HG03280 (cell line): ENCODE measurements at regions not wholly inside any gene's neighbourhood (a gene's known extent, or its start where the extent isn't known, plus 50 kb on each side); places are given as distances from the start of the nearest gene placed in this dataset.

Experiments
- ATAC-seq: cut with Tn5 transposase; IDR thresholded peaks from one replicate; pipeline ENCODE4 v1.9.1; 2021; ENCODE audit warnings: mild to moderate bottlenecking, moderate library complexity; ENCODE audit not compliant: unreplicated experiment

GRCh38 chr12:88413646-88414045, 166.6 kb downstream of the KITLG start:
- no peak for ATAC-seq

GRCh38 chr12:88416155-88416554, 164.1 kb downstream of the KITLG start:
- no peak for ATAC-seq

- ATAC-seq = no peak
Observed at GRCh38 chr12:88416786-88417185, 163.5 kb downstream of the KITLG start.

DNA sequence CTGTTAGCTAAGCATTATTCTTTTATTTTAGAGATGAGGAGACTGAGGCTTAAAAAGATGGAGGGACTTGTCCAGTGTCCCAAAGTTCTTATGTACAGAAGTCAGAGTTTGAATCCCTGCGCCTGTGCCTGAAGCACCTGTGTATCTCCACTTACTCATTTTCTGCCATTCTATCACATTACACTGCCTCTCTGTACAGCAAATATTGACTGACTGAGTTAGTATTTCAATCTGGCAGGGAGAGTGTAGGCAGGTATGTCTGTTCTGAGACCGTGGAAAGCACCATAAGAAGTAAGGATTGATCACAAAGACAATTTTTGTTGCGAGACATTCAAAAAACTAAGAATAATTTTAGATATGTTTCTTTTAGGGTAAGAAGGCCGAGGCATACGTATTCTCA, 162.7 kb downstream of the KITLG start:
- ATAC-seq = no peak

DNA sequence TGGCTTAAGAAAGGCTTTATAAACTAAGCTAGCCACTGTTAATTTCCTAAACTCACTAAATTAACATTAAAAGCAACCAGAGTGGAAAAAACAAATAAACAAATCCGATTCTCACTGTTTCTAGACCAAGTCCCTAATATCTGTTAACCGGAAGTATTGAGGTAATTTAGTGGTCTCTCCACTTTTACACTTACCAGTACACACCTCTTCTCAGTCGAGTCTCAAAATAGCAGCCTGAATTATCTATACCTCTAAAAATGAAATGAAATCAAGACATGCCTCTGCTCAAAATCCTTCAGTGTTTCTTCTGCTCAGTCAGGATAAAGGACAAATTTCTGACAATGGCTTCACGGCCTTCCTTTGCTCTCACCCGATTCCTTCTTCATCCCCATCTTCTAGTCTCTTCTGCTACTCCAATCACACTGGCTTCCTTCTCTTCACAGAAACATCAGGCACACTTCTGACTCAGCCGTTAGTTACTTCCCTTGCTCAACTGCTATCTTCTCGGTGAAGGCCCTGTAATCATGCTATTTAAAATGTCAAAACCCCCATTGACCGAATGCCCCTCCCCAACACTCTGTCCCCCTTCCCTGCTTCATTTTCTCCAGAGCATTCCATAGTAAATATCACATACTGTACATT, 161.3 kb downstream of the KITLG start:
- no peak for ATAC-seq

GRCh38 chr12:88419794-88420193, 160.5 kb downstream of the KITLG start:
- no peak for ATAC-seq

- ATAC-seq = no peak
Observed at GRCh38 chr12:88420457-88420856, 159.8 kb downstream of the KITLG start.

DNA sequence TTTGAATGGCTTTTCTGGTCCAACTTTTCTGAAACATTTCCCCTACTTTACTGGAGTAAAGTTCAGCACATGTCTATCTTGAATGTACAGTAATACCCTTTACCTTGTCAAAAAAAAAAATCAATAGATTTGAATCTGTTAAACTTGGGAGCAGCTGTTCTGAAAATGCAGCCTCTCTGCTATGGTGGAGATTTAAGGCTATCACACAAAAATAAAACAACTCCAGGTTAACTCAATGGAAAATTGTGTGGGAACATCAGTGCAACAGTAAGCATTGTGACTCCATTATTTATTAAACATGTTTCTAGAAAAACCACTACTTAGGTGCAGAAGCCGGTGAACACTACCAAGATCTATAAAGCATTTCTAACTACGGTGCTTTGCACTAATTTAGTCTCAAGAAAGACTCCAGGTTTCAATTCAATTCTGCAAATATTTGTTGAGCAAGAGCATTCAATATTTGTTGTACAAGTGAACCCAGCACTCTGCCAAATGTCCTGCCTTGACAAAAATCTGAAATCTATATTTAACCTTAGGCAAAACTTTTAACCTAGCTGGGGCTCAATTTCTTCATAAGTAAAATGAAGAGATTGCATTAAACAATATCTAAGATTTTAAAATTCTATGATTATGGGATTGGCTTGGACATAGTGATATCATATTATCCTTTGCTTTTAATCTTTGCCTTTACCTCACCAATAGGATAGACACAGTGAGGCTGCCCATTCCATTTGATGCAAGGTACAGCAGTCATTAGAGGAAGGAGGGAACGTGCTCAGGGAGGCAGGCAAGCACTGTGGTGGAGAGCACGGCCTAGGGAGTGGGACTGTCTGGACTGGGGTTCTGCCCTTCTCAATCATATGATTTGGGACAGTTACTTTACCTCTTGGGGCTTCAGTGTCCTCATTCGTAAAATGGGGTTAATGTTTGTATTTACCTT, 155.2 kb downstream of the KITLG start:
- no peak for ATAC-seq

- no peak for ATAC-seq
Observed at GRCh38 chr12:88428350-88428749, 151.9 kb downstream of the KITLG start.

- no peak for ATAC-seq
Observed at GRCh38 chr12:88431246-88431645, 149.0 kb downstream of the KITLG start.

DNA sequence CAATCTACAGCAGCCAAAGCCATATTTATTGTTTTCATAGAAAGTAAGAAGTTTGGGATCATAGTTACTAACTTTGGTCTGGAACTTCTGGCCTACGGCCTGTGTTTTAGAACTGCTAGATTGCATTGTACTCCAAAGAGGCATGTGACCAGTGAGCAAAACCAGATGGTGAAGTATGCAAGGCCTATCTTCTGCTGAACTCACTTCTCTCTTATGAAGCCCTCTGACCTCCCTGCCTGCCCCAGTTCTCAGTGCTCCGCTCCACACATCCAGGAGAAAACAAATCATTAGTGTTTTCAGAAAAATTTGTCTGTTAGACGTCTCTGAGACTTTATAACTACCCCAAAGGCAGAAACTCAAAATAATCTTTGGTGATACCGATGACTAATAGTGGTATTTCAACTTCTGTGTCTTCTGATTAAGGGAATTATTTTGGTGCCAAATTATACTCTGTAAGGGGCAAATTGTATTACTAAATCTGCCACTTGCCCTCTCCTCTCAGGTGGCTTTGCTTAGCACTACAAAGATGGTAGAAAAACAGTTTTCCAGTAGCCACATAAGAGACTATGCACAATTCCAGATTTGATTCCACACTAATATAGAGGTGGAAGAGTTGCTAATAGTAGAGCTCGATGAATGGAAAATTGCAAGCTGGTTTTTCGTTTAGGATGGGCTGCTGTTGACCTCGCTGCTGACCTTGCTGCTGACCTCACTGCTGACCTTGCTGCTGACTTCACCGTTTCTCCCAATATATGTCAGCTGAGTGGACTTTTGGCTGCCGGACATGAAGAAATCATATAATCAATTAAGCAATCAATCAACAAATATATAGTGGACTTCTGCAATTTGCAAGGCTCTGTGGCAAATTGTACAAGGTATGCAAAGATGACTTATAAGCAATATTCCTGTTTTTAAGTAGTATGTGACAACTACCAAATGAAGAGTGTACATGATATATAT, 147.5 kb downstream of the KITLG start:
- no peak for ATAC-seq

DNA sequence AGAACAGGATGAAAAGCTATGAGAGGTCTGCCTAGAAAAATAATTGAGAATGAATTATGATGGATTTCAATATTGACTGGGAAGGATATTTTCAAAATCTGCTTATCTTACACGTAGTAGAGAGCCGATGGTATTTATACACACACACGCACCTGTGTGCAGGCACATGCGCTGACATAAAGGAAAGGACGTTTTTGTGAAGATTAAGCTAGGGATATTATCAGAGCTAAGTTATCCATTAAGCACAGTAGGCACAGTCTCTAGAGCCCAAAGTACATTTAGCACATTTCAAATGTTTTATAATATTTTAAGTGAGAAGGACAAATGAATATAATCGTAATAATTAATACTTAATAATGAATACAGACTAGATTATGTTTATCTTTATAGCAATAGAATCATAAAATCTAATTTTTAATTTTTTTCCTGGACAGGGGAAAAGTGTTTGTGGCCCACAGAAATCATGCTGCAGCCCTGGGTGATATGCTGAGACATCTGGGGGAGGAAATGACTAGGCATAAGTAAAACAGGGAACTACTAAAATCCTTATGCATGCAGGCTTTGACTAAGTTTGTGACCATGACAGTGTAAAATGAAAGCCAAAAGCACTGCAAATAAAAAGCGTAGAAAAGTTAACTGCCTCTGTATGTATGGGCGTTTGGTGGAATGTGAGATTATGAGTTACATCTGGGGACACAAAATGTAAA, 146.1 kb downstream of the KITLG start:
- peak; percentile 64 for ATAC-seq

- ATAC-seq = no peak
Observed at GRCh38 chr12:88435334-88436076, 144.8 kb downstream of the KITLG start.

DNA sequence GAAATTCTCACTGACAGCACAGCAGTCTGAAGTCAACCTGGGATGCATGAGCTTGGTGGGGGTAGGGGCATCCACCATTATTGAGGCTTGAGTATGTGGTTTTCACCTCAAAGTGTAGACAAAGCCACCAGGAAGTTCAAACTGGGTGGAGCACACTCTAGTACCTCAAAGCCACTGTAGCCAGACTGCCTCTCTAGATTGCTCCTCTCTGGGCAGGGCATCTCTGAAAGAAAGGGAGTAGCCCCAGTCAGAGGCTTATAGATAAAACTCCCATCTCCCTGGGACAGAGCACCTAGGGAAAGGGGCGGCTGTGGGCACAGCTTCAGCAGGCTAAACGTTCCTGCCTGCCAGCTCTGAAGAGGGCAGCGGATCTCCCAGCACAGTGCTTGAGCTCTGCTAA, 143.0 kb downstream of the KITLG start:
- ATAC-seq = no peak
